OCI-LY7 (cell line): ENCODE measurements at regions not wholly inside any gene's neighbourhood (a gene's known extent, or its start where the extent isn't known, plus 50 kb on each side); places are given as distances from the start of the nearest gene placed in this dataset.

ENCODE experiments used
- EZH2phosphoT487 ChIP-seq: fragments of 200-600 bp; sonication (generic); IDR thresholded peaks from 2 replicates; pipeline ENCODE4 v1.6.1; 2018; ENCODE audit warnings: low read depth, borderline replicate concordance, mild to moderate bottlenecking, mixed run types, antibody characterized with exemption, low read length, moderate library complexity, mixed read lengths
- TF ChIP-seq, protein P1 (sequence below): fragments of 200-600 bp; sonication (generic); conservative IDR thresholded peaks from 2 replicates; pipeline ENCODE4 v1.5.1; 2014; ENCODE audit warnings: mild to moderate bottlenecking, antibody characterized with exemption, low read length, moderate library complexity, mixed read lengths

DNA sequence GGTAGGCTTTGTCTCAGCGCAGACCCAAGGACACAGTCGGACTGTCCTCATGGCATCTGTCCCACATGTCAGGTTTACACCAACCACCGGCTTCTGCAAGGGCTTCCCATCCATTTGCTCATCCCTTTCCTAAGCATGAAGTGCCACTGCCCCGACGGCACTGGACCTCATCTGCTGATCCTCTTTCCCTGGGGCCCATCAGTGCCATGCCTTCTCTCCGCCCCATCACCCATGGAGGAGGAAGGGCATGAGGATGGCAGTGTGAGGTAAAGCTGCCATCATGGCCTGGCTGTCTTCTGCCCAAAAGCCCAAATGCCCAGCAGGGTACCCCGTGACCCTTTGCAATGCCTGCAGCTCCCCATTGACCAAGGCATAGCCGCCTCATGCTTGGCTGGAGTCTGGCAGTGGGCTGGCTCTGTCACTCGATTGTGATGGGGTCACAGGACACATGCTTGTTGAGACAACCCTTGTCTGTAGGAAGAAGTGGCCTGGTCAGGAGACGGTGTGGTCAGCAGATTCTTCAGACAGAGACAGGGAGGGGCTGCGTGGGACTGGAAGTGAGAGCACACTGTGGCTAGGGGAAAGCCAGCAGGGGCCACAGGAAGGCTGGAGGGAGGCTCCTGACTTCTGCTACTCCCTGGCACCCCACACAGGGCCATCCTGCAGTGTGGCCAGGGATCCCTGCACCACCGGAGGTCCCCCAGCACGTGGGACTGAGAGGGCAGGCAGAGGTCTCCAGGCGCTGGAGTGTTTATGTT is 493.7 kb upstream of the HS6ST1 start:
- no peak for TF ChIP-seq EZH2phosphoT487
- TF ChIP-seq, protein P1, sequence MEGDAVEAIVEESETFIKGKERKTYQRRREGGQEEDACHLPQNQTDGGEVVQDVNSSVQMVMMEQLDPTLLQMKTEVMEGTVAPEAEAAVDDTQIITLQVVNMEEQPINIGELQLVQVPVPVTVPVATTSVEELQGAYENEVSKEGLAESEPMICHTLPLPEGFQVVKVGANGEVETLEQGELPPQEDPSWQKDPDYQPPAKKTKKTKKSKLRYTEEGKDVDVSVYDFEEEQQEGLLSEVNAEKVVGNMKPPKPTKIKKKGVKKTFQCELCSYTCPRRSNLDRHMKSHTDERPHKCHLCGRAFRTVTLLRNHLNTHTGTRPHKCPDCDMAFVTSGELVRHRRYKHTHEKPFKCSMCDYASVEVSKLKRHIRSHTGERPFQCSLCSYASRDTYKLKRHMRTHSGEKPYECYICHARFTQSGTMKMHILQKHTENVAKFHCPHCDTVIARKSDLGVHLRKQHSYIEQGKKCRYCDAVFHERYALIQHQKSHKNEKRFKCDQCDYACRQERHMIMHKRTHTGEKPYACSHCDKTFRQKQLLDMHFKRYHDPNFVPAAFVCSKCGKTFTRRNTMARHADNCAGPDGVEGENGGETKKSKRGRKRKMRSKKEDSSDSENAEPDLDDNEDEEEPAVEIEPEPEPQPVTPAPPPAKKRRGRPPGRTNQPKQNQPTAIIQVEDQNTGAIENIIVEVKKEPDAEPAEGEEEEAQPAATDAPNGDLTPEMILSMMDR: no peak
